Natural killer cell treated with Interleukin-12 subunit alpha and Interleukin-12 subunit beta and Interleukin-15 and Interleukin-18, amount 100 ng/mL, for 72 hours (primary cell): ENCODE measurements at regions not wholly inside any gene's neighbourhood (a gene's known extent, or its start where the extent isn't known, plus 50 kb on each side); places are given as distances from the start of the nearest gene placed in this dataset.

Source experiments
- ATAC-seq, 2 donors: fragments of 150-1000 bp; cut with Tn5 transposase in 1 of 2; sonication (Bioruptor Pico), chemical (Tn5 transposase) in 1 of 2; 2 replicates each; pipeline ENCODE4 v1.10.0; 2021
- DNase-seq: peaks from one replicate; pipeline ENCODE4 v3.0.0; 2022; ENCODE audit warnings: low spot score
- H3K27ac Mint-ChIP-seq, 2 donors: 1 replicate in 1 of 2; 2 replicates in 1 of 2; pipeline ENCODE4 v1.8.0; 2022; ENCODE audit warnings: mixed read lengths in 2 of 2, mild to moderate bottlenecking in 1 of 2, moderate library complexity in 1 of 2
- H3K27me3 Mint-ChIP-seq, 2 donors: 1 replicate in 1 of 2; 2 replicates in 1 of 2; pipeline ENCODE4 v1.8.0; 2022; ENCODE audit warnings: mixed read lengths in 2 of 2
- H3K36me3 Mint-ChIP-seq: one replicate; pipeline ENCODE4 v1.8.0; 2022; ENCODE audit warnings: mixed read lengths
- H3K4me1 Mint-ChIP-seq, 2 donors: 1 replicate in 1 of 2; 2 replicates in 1 of 2; pipeline ENCODE4 v1.8.0; 2022; ENCODE audit warnings: low read depth in 2 of 2, mixed read lengths in 2 of 2, mild to moderate bottlenecking in 1 of 2
- H3K4me3 Mint-ChIP-seq: one replicate; pipeline ENCODE4 v1.8.0; 2022; ENCODE audit warnings: mixed read lengths
- H3K9me3 Mint-ChIP-seq: 2 replicates; pipeline ENCODE4 v1.8.0; 2022; ENCODE audit warnings: mixed read lengths

DNA sequence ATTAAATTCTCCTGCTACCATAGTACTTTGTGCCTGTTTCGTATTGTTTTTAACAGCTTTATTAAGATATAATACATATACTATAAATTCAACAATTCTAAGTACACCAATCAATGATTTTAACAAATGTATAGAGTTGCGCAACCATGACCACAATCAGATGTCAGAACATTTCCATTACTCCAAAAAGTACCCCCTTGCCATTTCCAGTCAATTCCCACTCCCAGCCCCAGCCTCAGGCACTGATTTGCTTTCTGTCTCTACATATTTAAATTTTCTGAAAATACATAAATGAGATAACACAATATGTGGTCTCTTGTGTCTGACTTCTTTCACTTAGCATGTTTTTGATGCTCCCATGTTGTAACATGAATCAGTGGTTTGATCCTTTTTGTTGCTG lies 193.9 kb downstream of the FIGN start:
- Mint-ChIP-seq H3K36me3 (peaks cover 4% of the 10 kb centered on the region), H3K27ac (no peak overlapping the region), H3K4me3 (no peak overlapping the region), H3K27me3 (no peaks in the 10 kb centered on the region), H3K9me3 (peaks cover 17% of the 10 kb centered on the region), H3K4me1 (no peaks in the 10 kb centered on the region)
- ATAC-seq (no peak), DNase-seq (no peak)

DNA sequence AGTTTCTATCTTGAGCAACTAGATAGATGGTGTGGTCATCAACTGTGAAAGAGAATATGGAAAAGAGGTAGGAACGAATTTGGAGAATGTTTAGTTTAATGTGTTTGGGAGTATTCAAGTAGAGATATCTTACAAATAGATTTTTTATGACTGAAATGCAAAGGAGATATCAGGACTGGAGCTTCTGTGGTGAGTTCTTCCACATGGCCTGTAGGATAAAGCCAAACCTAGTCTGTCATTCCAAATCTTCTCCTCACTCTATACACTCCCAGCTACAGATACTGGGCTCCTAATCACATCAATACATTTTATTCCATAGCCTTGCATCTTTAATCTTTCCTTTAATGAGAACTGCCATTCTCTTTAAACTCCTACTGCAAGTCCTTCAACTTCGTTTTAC lies 194.3 kb downstream of the FIGN start:
- Mint-ChIP-seq H3K27me3 (no peaks in the 10 kb centered on the region), H3K4me3 (no peak overlapping the region), H3K4me1 (no peaks in the 10 kb centered on the region), H3K36me3 (peaks cover 4% of the 10 kb centered on the region), H3K27ac (no peak overlapping the region), H3K9me3 (peaks cover 17% of the 10 kb centered on the region)
- ATAC-seq: no peak
- no peak for DNase-seq

- no peaks in the 10 kb centered on the region for H3K27me3 Mint-ChIP-seq
- ATAC-seq: no peak
- H3K9me3 Mint-ChIP-seq: peaks cover 15% of the 10 kb centered on the region
- no peaks in the 10 kb centered on the region for H3K4me1 Mint-ChIP-seq
- no peak for DNase-seq
- no peak overlapping the region for H3K4me3 Mint-ChIP-seq
- peaks cover 15% of the 10 kb centered on the region for H3K36me3 Mint-ChIP-seq
- no peak overlapping the region for H3K27ac Mint-ChIP-seq
These were observed 207.1 kb downstream of the FIGN start for GRCh38 chr2:163528640-163529217.

DNA sequence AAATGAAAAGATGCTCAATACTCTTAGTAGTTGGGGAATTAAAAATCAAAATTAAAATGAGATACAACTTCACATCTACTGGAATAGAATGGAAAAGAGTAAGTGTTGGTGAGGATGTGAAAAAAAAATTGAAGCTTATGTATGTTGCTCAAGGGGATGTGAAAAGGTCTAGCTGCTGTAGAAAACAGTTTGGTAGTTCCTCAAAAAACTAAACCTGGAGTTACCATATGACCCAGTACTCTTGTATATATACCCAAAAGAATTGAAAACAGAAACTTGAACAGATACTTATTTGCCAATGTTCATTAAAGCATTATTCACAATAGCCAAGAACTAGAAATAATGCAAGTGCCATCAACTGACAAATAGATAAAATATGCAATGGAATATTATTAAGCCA lies 208.4 kb downstream of the FIGN start:
- peaks cover 15% of the 10 kb centered on the region for H3K36me3 Mint-ChIP-seq
- ATAC-seq: no peak
- DNase-seq: no peak
- H3K27ac Mint-ChIP-seq: no peak overlapping the region
- no peaks in the 10 kb centered on the region for H3K27me3 Mint-ChIP-seq
- peaks cover 20% of the 10 kb centered on the region for H3K9me3 Mint-ChIP-seq
- no peak overlapping the region for H3K4me3 Mint-ChIP-seq
- no peaks in the 10 kb centered on the region for H3K4me1 Mint-ChIP-seq

DNA sequence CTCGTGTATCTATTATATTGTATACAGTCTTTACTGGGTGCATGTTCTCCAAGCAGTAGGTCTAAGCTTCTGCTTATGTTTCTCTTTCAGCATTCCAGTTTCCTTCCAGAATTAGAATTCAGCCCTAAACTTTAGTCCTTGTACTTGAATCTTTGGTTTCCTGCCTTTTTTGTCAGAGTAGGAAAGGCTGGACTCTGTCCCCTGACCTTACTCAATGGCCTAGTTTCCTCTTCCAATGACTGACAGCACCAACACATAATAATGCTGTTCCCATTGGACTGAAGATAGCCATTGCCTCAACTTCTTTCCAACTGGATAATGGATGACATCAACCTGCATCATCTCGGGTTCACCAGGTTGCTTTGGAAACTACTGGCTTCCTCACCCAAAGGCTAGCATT lies 217.0 kb downstream of the FIGN start:
- H3K27ac Mint-ChIP-seq: no peak overlapping the region
- no peaks in the 10 kb centered on the region for H3K27me3 Mint-ChIP-seq
- ATAC-seq: no peak

GRCh38 chr2:163515836-163516235 lies 220.0 kb downstream of the FIGN start:
- Mint-ChIP-seq H3K27me3 (no peaks in the 10 kb centered on the region), H3K9me3 (peaks cover 26% of the 10 kb centered on the region), H3K27ac (no peak overlapping the region), H3K4me3 (no peak overlapping the region), H3K36me3 (peaks cover 6% of the 10 kb centered on the region), H3K4me1 (no peaks in the 10 kb centered on the region)
- no peak for ATAC-seq
- DNase-seq: no peak

More for the DNA sequence above, 217.0 kb downstream of the FIGN start:
- Mint-ChIP-seq H3K4me3 (no peak overlapping the region), H3K36me3 (peaks cover 6% of the 10 kb centered on the region), H3K9me3 (peaks cover 29% of the 10 kb centered on the region), H3K4me1 (no peaks in the 10 kb centered on the region)
- no peak for DNase-seq

DNA sequence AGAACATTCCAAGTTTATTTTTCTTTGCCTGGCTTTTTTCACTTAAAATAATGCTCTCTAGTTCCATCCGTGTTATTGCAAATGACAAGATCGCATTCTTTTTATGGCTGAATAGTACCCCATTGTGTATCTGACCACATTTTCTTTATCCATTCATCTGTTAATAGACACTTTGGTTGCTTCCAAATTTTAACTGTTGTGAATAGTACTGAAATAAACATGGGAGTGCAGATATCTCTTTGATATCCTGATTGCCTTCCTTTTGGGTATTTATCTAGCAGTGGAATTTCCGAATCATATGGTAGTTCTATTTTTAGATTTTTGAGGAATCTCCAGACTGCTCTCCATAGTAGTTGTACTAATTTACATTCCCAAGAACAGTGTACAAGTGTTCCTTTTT lies 230.5 kb downstream of the FIGN start:
- Mint-ChIP-seq H3K4me3 (no peak overlapping the region), H3K9me3 (peaks cover 14% of the 10 kb centered on the region), H3K4me1 (no peaks in the 10 kb centered on the region), H3K27ac (no peak overlapping the region), H3K36me3 (peaks cover 6% of the 10 kb centered on the region), H3K27me3 (no peaks in the 10 kb centered on the region)
- ATAC-seq (no peak), DNase-seq (no peak)

DNA sequence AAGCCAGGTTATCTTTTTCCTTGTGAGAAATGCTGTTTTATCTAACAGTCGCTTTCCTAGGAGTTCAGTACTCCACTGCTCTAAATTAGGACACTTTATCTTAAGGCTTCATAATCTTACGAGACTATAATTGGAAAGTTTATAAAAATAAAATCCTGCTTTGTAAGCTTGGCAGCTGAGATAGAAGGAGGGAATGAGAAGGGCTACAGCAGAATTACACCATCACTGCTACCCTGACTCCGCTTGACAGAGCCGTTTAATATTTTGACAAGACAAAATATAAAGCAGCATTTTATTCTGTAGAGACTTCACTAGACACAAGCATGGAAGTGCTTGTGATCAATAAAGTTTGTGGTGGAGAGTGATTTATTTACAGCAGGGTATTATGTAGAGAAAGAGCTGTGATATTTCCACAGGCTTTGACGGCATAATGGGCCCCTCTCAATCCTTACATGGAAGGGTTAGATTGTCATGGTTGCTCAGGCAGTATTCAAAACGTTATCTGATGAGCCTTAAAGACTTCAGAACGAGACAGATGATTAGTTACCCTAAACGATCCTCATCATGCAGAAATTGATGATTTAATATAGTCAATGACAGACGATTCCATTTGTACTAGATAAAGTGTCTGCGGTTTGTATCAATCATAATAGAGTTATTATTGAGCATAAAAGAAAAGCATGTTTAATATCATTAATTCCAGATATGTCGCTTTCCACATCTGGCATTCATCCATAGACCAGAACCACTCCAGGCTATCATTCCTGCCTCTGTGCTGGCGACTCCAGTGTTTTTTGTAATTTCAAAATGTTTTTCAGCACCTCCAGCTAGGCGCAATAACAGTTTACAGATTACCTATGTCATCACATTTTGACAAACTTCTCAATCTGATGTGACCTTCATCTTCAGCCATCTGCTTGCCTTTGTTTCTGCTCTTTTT lies 242.2 kb downstream of the FIGN start:
- Mint-ChIP-seq H3K4me3 (no peak overlapping the region), H3K27me3 (no peaks in the 10 kb centered on the region), H3K9me3 (peaks cover 11% of the 10 kb centered on the region), H3K27ac (no peak overlapping the region), H3K36me3 (no peaks in the 10 kb centered on the region), H3K4me1 (no peaks in the 10 kb centered on the region)
- no peak for ATAC-seq
- no peak for DNase-seq

- no peak for ATAC-seq
- Mint-ChIP-seq H3K27me3 (no peaks in the 10 kb centered on the region), H3K27ac (no peak overlapping the region)
These were observed 244.0 kb downstream of the FIGN start for GRCh38 chr2:163491850-163492249.

GRCh38 chr2:163490281-163490680 lies 245.5 kb downstream of the FIGN start:
- no peak overlapping the region for H3K4me3 Mint-ChIP-seq
- H3K4me1 Mint-ChIP-seq: no peaks in the 10 kb centered on the region
- DNase-seq (no peak), ATAC-seq (no peak)
- no peaks in the 10 kb centered on the region for H3K36me3 Mint-ChIP-seq
- no peak overlapping the region for H3K27ac Mint-ChIP-seq
- no peaks in the 10 kb centered on the region for H3K27me3 Mint-ChIP-seq
- H3K9me3 Mint-ChIP-seq: no peaks in the 10 kb centered on the region

More at GRCh38 chr2:163491850-163492249, 244.0 kb downstream of the FIGN start:
- H3K9me3 Mint-ChIP-seq: peaks cover 7% of the 10 kb centered on the region
- no peak for DNase-seq
- H3K36me3 Mint-ChIP-seq: no peaks in the 10 kb centered on the region
- no peak overlapping the region for H3K4me3 Mint-ChIP-seq
- no peaks in the 10 kb centered on the region for H3K4me1 Mint-ChIP-seq

GRCh38 chr2:163481515-163481914 lies 254.3 kb downstream of the FIGN start:
- no peak for ATAC-seq
- Mint-ChIP-seq H3K36me3 (no peaks in the 10 kb centered on the region), H3K4me1 (no peaks in the 10 kb centered on the region), H3K27ac (no peak overlapping the region), H3K4me3 (no peak overlapping the region), H3K9me3 (no peaks in the 10 kb centered on the region), H3K27me3 (no peaks in the 10 kb centered on the region)
- DNase-seq: no peak

GRCh38 chr2:163479599-163479998 lies 256.2 kb downstream of the FIGN start:
- Mint-ChIP-seq H3K27ac (no peak overlapping the region), H3K36me3 (no peaks in the 10 kb centered on the region), H3K9me3 (peaks cover 3% of the 10 kb centered on the region), H3K4me1 (no peaks in the 10 kb centered on the region), H3K4me3 (no peak overlapping the region), H3K27me3 (no peaks in the 10 kb centered on the region)
- DNase-seq (no peak), ATAC-seq (no peak)

GRCh38 chr2:163475815-163476214 lies 260.0 kb downstream of the FIGN start:
- ATAC-seq (no peak), DNase-seq (no peak)
- Mint-ChIP-seq H3K4me3 (no peak overlapping the region), H3K36me3 (peaks cover 6% of the 10 kb centered on the region), H3K9me3 (peaks cover 9% of the 10 kb centered on the region), H3K27me3 (no peaks in the 10 kb centered on the region), H3K27ac (no peak overlapping the region), H3K4me1 (no peaks in the 10 kb centered on the region)

DNA sequence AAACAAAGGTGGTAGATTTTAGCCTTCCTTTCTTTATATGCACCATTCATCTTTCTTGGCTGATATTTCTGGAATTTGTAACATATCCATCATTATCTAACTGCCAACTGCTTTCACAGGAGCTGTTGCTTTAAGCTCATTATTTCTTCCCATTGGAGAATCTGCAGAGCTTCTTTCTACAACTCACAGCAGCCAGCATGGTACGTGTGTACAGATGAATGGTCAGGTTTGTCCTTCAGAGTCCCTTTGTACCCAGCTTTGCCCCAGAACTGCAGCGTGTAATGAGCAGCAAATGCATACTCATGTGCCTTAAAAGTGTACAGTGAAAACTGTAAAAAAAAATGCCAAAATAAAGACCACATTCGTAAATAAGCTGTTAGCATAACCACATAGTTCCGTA lies 260.9 kb downstream of the FIGN start:
- Mint-ChIP-seq H3K36me3 (peaks cover 6% of the 10 kb centered on the region), H3K9me3 (peaks cover 12% of the 10 kb centered on the region), H3K27me3 (no peaks in the 10 kb centered on the region), H3K27ac (no peak overlapping the region), H3K4me1 (no peaks in the 10 kb centered on the region), H3K4me3 (no peak overlapping the region)
- ATAC-seq (no peak), DNase-seq (no peak)
